Suprapubic skin (tissue), 4 donors: ENCODE measurements at regions not wholly inside any gene's neighbourhood (a gene's known extent, or its start where the extent isn't known, plus 50 kb on each side); places are given as distances from the start of the nearest gene placed in this dataset.

Source experiments
- CTCF ChIP-seq, 2 donors: fragments of 200-600 bp in 1 of 2; fragments of 450-650 bp in 1 of 2; sonication (generic) in 1 of 2; IDR thresholded peaks; one replicate each; pipeline ENCODE4 v1.5.1; 2016 to 2019; ENCODE audit warnings: antibody characterized with exemption in 2 of 2, mild to moderate bottlenecking in 1 of 2, moderate library complexity in 1 of 2
- EP300 ChIP-seq: sonication (generic); formaldehyde crosslinking; IDR thresholded peaks from one replicate; pipeline ENCODE4 v1.6.1; 2017; ENCODE audit warnings: antibody characterized with exemption
- POLR2A ChIP-seq, 2 donors: fragments of 450-650 bp; IDR thresholded peaks; one replicate each; pipeline ENCODE4 v1.6.1; 2017; ENCODE audit warnings: antibody characterized with exemption in 2 of 2, mild to moderate bottlenecking in 2 of 2, moderate library complexity in 2 of 2
- POLR2AphosphoS5 ChIP-seq, 3 donors: sonication (generic); formaldehyde crosslinking; IDR thresholded peaks; one replicate each; pipeline ENCODE4 v1.6.1; 2017; ENCODE audit warnings: antibody characterized with exemption in 3 of 3

GRCh38 chr13:22836475-22836874 lies 344.3 kb upstream of the SGCG start:
- TF ChIP-seq EP300 (no peak), CTCF (IDR thresholded peaks at IDR 0.05) (no peak), POLR2AphosphoS5 (IDR thresholded peaks at IDR 0.05) (no peak), POLR2A (IDR thresholded peaks at IDR 0.05) (no peak)
